ENCODE measurements at regions not wholly inside any gene's neighbourhood (a gene's known extent, or its start where the extent isn't known, plus 50 kb on each side); places are given as distances from the start of the nearest gene placed in this dataset.

- TF ChIP-seq CTCF (conservative IDR thresholded peaks at IDR 0.05; ENCODE audit: low read depth in 2 of 2) (no peak), EZH2 (IDR thresholded peaks at IDR 0.05; ENCODE audit: low read depth, unreplicated experiment) (no peak), POLR2AphosphoS5 (IDR thresholded peaks at IDR 0.05; ENCODE audit: low read depth) (no peak), REST (IDR thresholded peaks at IDR 0.05; ENCODE audit: unreplicated experiment) (no peak), ZNF462 (CRISPR knock-in tag; IDR thresholded peaks at IDR 0.05) (no peak), CREB1 (CRISPR knock-in tag; IDR thresholded peaks at IDR 0.05; ENCODE audit: low read depth) (no peak), EZH2phosphoT487 (IDR thresholded peaks at IDR 0.05; ENCODE audit: unreplicated experiment) (no peak), JUNB (IDR thresholded peaks at IDR 0.05; ENCODE audit: unreplicated experiment) (no peak), ZNF331 (CRISPR knock-in tag; IDR thresholded peaks at IDR 0.05; ENCODE audit: low read depth) (no peak), STAT1 (IDR thresholded peaks at IDR 0.05; ENCODE audit: unreplicated experiment) (no peak), NANOG (IDR thresholded peaks at IDR 0.05; ENCODE audit: borderline replicate concordance) (no peak)
Observed at GRCh38 chr2:43005245-43005974, 213.0 kb upstream of the HAAO start.

Measured in GM23338 (cell line).